H1 (cell line): ENCODE measurements at regions not wholly inside any gene's neighbourhood (a gene's known extent, or its start where the extent isn't known, plus 50 kb on each side); places are given as distances from the start of the nearest gene placed in this dataset.

ENCODE experiments used
- CTCF ChIA-PET: fragments of 300-600 bp; sonication (Branson Sonifier 250); formaldehyde crosslinking; loops from one replicate; lab custom pipeline; 2021; ENCODE audit not compliant: partially characterized antibody; lab: Charles Lee
- POLR2A ChIA-PET: fragments of 300-600 bp; sonication (Branson Sonifier 250); formaldehyde crosslinking; loops from one replicate; lab custom pipeline; 2021; ENCODE audit warnings: inconsistent platforms; ENCODE audit not compliant: partially characterized antibody; lab: Charles Lee
- DNase-seq, 2 experiments: peaks; one replicate each; pipeline versions ENCODE4 v3.0.0 to v3.0.0-alpha.2; 2010 to 2022; ENCODE audit warnings: low spot score in 2 of 2, low read depth in 1 of 2, mixed read lengths in 1 of 2
- FAIRE-seq: peaks from 2 replicates; lab custom pipeline; 2011; peaks lifted over from hg19 to GRCh38; lab: Jason Lieb, UNC
- H2AFZ ChIP-seq: 2 replicates; pipeline ENCODE4 v1.8.1; 2012; ENCODE audit warnings: low read length, inconsistent platforms
- H2AK5ac ChIP-seq: 2 replicates; pipeline ENCODE4 v1.6.1; 2013; ENCODE audit warnings: low read depth, low read length
- H2BK120ac ChIP-seq: replicated peaks from 2 replicates; pipeline ENCODE3; 2013; ENCODE audit warnings: low read depth, low read length, inconsistent platforms
- H2BK12ac ChIP-seq: 2 replicates; pipeline ENCODE4 v1.6.1; 2013; ENCODE audit warnings: low read depth, low read length
- H2BK15ac ChIP-seq: 2 replicates; pipeline ENCODE4 v1.6.1; 2013; ENCODE audit warnings: low read length
- H2BK20ac ChIP-seq: 2 replicates; pipeline ENCODE4 v1.6.1; 2013; ENCODE audit warnings: low read length
- H2BK5ac ChIP-seq: 2 replicates; pipeline ENCODE4 v1.6.1; 2013; ENCODE audit warnings: low read depth, low read length
- H3K14ac ChIP-seq: 2 replicates; pipeline ENCODE4 v1.6.1; 2013; ENCODE audit warnings: inconsistent platforms; ENCODE audit not compliant: insufficient read length
- H3K18ac ChIP-seq: 2 replicates; pipeline ENCODE4 v1.6.1; 2013; ENCODE audit warnings: low read length; ENCODE audit errors: extremely low read depth
- H3K23ac ChIP-seq: 2 replicates; pipeline ENCODE4 v1.6.1; 2013; ENCODE audit warnings: inconsistent platforms; ENCODE audit not compliant: insufficient read length
- H3K23me2 ChIP-seq: 2 replicates; pipeline ENCODE4 v1.6.1; 2013; ENCODE audit warnings: low read depth, low read length
- H3K27ac ChIP-seq: 2 replicates; pipeline ENCODE4 v1.6.1; 2011; ENCODE audit warnings: low read depth, low read length, inconsistent platforms
- H3K27me3 ChIP-seq, 4 experiments: replicated peaks in 1 of 4; 1 replicate in 1 of 4; 2 replicates in 3 of 4; pipeline versions ENCODE4 v1.6.1 to v1.8.1; 2011 to 2013; ENCODE audit warnings: low read length in 3 of 4, mild to moderate bottlenecking in 3 of 4, inconsistent platforms in 2 of 4, mixed read lengths in 2 of 4, moderate library complexity in 1 of 4; ENCODE audit not compliant: control insufficient read depth in 3 of 4, insufficient read depth in 3 of 4; ENCODE audit errors: extremely low read depth in 1 of 4
- H3K36me3 ChIP-seq, 4 experiments: 2 replicates each; pipeline versions ENCODE4 v1.6.1 to v1.8.1; 2011 to 2013; ENCODE audit warnings: mild to moderate bottlenecking in 4 of 4, low read length in 3 of 4, moderate library complexity in 2 of 4, control low read depth in 1 of 4, inconsistent platforms in 1 of 4; ENCODE audit not compliant: insufficient read depth in 4 of 4, control insufficient read depth in 2 of 4
- H3K4ac ChIP-seq: replicated peaks from 2 replicates; pipeline ENCODE3; 2013; ENCODE audit warnings: low read length, low read depth, mixed read lengths, inconsistent platforms; ENCODE audit not compliant: insufficient read length
- H3K4me1 ChIP-seq, 4 experiments: replicated peaks in 1 of 4; 1 replicate in 1 of 4; 2 replicates in 3 of 4; pipeline versions ENCODE4 v1.6.1 to v1.8.1; 2011 to 2013; ENCODE audit warnings: low read length in 3 of 4, inconsistent platforms in 2 of 4, mixed read lengths in 1 of 4; ENCODE audit not compliant: insufficient read depth in 4 of 4, control insufficient read depth in 3 of 4
- H3K4me2 ChIP-seq, 2 experiments: 2 replicates each; pipeline versions ENCODE4 v1.6.1 to v1.8.1; 2011 to 2013; ENCODE audit warnings: low read depth in 2 of 2, low read length in 2 of 2, control low read depth in 1 of 2, inconsistent platforms in 1 of 2, mild to moderate bottlenecking in 1 of 2; ENCODE audit not compliant: insufficient read depth in 1 of 2
- H3K4me3 ChIP-seq, 4 experiments: fragments of 200-600, 300-600 bp in 1 of 4; sonication (generic), shearing (Covaris generic), sonication (Bioruptor Twin) in 1 of 4; 2 replicates each; pipeline versions ENCODE4 v1.5.1 to v1.8.1; 2011 to 2016; ENCODE audit warnings: low read length in 4 of 4, low read depth in 3 of 4, control low read depth in 2 of 4, inconsistent platforms in 2 of 4, mild to moderate bottlenecking in 2 of 4, mixed read lengths in 1 of 4, moderate library complexity in 1 of 4; ENCODE audit not compliant: insufficient read depth in 2 of 4; ENCODE audit errors: extremely low read depth in 1 of 4
- H3K56ac ChIP-seq: replicated peaks from 2 replicates; pipeline ENCODE3; 2013; ENCODE audit warnings: low read depth, mild to moderate bottlenecking, mixed read lengths, low read length, inconsistent platforms; ENCODE audit not compliant: insufficient read length
- H3K79me1 ChIP-seq: 2 replicates; pipeline ENCODE4 v1.6.1; 2013; ENCODE audit warnings: low read depth, low read length, control low read depth
- H3K79me2 ChIP-seq, 2 experiments: 2 replicates each; pipeline versions ENCODE4 v1.6.1 to v1.8.1; 2012 to 2013; ENCODE audit warnings: low read length in 2 of 2, mild to moderate bottlenecking in 2 of 2, inconsistent platforms in 1 of 2; ENCODE audit not compliant: insufficient read depth in 2 of 2, control insufficient read depth in 1 of 2
- H3K9ac ChIP-seq, 4 experiments: replicated peaks in 1 of 4; 1 replicate in 1 of 4; 2 replicates in 3 of 4; pipeline versions ENCODE4 v1.6.1 to v1.8.1; 2011 to 2013; ENCODE audit warnings: low read depth in 3 of 4, low read length in 3 of 4, control low read depth in 2 of 4, mild to moderate bottlenecking in 2 of 4, moderate library complexity in 2 of 4, inconsistent platforms in 1 of 4; ENCODE audit errors: extremely low read depth in 1 of 4
- H3K9me3 ChIP-seq, 2 experiments: 2 replicates each; pipeline versions ENCODE4 v1.6.1 to v1.8.1; 2012 to 2013; ENCODE audit warnings: mild to moderate bottlenecking in 2 of 2, moderate library complexity in 2 of 2, control low read depth in 1 of 2, inconsistent platforms in 1 of 2, low read depth in 1 of 2, low read length in 1 of 2, mixed read lengths in 1 of 2; ENCODE audit not compliant: insufficient read depth in 2 of 2
- H4K20me1 ChIP-seq, 2 experiments: replicated peaks in 1 of 2; 2 replicates each; pipeline versions ENCODE3 to v1.8.1; 2011 to 2013; ENCODE audit warnings: inconsistent platforms in 2 of 2, low read length in 2 of 2, mild to moderate bottlenecking in 1 of 2; ENCODE audit not compliant: insufficient read depth in 2 of 2, control insufficient read depth in 1 of 2
- H4K5ac ChIP-seq: 2 replicates; pipeline ENCODE4 v1.6.1; 2013; ENCODE audit warnings: low read length, low read depth, mixed read lengths, inconsistent platforms; ENCODE audit not compliant: insufficient read length
- H4K8ac ChIP-seq: 2 replicates; pipeline ENCODE4 v1.8.0; 2013; ENCODE audit warnings: mild to moderate bottlenecking, moderate library complexity, low read length, inconsistent platforms; ENCODE audit not compliant: insufficient read depth; ENCODE audit errors: extremely low read depth
- H4K91ac ChIP-seq: replicated peaks from 2 replicates; pipeline ENCODE3; 2013; ENCODE audit warnings: low read length, mixed read lengths, inconsistent platforms; ENCODE audit not compliant: insufficient read length
- GABPA ChIP-seq: IDR thresholded peaks from 2 replicates; pipeline ENCODE4 v1.6.1; 2011; ENCODE audit warnings: mild to moderate bottlenecking, low read length, moderate library complexity, borderline replicate concordance; ENCODE audit not compliant: insufficient read depth
- RFX5 ChIP-seq: IDR thresholded peaks from 2 replicates; pipeline ENCODE4 v1.6.1; 2011; ENCODE audit warnings: low read depth, low read length, improper control_type of control experiment, borderline replicate concordance
- SIRT6 ChIP-seq: IDR thresholded peaks from one replicate; pipeline ENCODE4 v1.7.1; 2012; ENCODE audit warnings: low read length, inconsistent platforms
- ZNF274 ChIP-seq: IDR thresholded peaks from 2 replicates; pipeline ENCODE4 v1.7.0; 2012; ENCODE audit warnings: low read length, borderline replicate concordance; ENCODE audit errors: extremely low read depth
- WGBS, 2 experiments: shearing (Covaris generic) in 1 of 2; methylation state at CpG; one replicate each; pipeline versions ENCODE4 v1.1.6 to v1.1.7; 2013 to 2015; ENCODE audit warnings: low lambda C conversion rate in 2 of 2, mixed read lengths in 2 of 2, inconsistent platforms in 1 of 2, low coverage in 1 of 2, missing lambda C conversion rate in 1 of 2; ENCODE audit not compliant: insufficient replicate concordance in 2 of 2, insufficient coverage in 1 of 2, insufficient read length in 1 of 2; ENCODE audit errors: extremely low coverage in 1 of 2, missing lambda C conversion rate in 1 of 2; 5-methylcytosine and 5-hydroxymethylcytosine counted together
- TF ChIP-seq, protein P1 (sequence below), 3 experiments: IDR thresholded peaks; 1 replicate in 2 of 3; 2 replicates in 1 of 3; pipeline versions ENCODE4 v1.5.1 to v1.6.1; 2011; ENCODE audit warnings: low read length in 3 of 3, mild to moderate bottlenecking in 3 of 3, inconsistent platforms in 2 of 3, low read depth in 1 of 3, moderate library complexity in 1 of 3; ENCODE audit not compliant: insufficient read depth in 1 of 3; ENCODE audit errors: control extremely low read depth in 1 of 3

DNA sequence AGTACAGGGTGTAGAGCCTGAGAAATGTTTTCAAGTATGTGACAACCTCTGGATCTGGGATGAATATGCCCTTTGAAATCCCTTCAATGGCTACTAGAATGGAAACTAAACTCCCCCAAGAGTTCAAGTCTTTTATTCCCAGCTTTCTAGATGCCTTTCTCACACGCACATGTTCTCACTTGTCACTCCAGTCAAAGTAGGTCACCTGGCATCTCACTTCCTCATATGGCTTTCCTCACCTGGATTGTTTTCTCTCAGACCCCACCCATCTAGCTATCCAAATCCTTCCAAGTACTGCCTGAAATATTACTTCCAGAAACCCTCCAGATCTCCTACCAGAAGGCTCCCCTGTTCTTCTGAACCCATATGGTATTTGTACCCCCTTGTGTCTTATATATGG lies 615.4 kb upstream of the KLF4 start:
- Histone ChIP-seq H3K9ac (no peak overlapping the region), H3K14ac (no peak overlapping the region), H4K20me1 (no peaks in the 10 kb centered on the region), H3K4ac (no peak overlapping the region), H3K18ac (no peak overlapping the region), H4K91ac (no peak overlapping the region), H2BK20ac (no peak overlapping the region), H3K23me2 (no peaks in the 10 kb centered on the region), H2BK5ac (no peak overlapping the region), H3K4me2 (no peak overlapping the region), H2BK12ac (no peak overlapping the region), H3K9me3 (no peaks in the 10 kb centered on the region), H2AK5ac (no peak overlapping the region), H4K5ac (no peak overlapping the region), H3K4me1 (peaks cover 0 to 4% (median 0%) of the 10 kb centered on the region in 4 experiments; a peak in 1 of 7 replicates), H2BK120ac (no peak overlapping the region), H3K4me3 (no peak overlapping the region), H3K27me3 (no peaks in the 10 kb centered on the region), H3K56ac (no peak overlapping the region), H3K27ac (no peak overlapping the region), H3K79me1 (no peaks in the 10 kb centered on the region), H4K8ac (no peak overlapping the region), H3K36me3 (no peaks in the 10 kb centered on the region), H3K79me2 (no peaks in the 10 kb centered on the region), H3K23ac (no peak overlapping the region), H2AFZ (no peak overlapping the region), H2BK15ac (no peak overlapping the region)
- ChIA-PET POLR2A (no interaction called here), CTCF (interaction anchor here (0.8 kb wide), 1 partner anchor 167 kb away, joined by 3 read pairs; no protein-coding TSS in a partner anchor)
- FAIRE-seq (no peak), DNase-seq (no peak)
- WGBS, 2 experiments, result 100% methylated on average over 1 of the region's 1 CpG; no CpG with 5 or more reads in 1 of the 2 experiments
- TF ChIP-seq RFX5 (no peak), SIRT6 (no peak), ZNF274 (no peak), GABPA (no peak)
- TF ChIP-seq, protein P1, sequence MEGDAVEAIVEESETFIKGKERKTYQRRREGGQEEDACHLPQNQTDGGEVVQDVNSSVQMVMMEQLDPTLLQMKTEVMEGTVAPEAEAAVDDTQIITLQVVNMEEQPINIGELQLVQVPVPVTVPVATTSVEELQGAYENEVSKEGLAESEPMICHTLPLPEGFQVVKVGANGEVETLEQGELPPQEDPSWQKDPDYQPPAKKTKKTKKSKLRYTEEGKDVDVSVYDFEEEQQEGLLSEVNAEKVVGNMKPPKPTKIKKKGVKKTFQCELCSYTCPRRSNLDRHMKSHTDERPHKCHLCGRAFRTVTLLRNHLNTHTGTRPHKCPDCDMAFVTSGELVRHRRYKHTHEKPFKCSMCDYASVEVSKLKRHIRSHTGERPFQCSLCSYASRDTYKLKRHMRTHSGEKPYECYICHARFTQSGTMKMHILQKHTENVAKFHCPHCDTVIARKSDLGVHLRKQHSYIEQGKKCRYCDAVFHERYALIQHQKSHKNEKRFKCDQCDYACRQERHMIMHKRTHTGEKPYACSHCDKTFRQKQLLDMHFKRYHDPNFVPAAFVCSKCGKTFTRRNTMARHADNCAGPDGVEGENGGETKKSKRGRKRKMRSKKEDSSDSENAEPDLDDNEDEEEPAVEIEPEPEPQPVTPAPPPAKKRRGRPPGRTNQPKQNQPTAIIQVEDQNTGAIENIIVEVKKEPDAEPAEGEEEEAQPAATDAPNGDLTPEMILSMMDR (IDR thresholded peaks at IDR 0.05; ENCODE audit: control extremely low read depth in 1 of 3, insufficient read depth in 1 of 3, low read depth in 1 of 3, low read length in 3 of 3), result no peak
